GM12878 (cell line): ENCODE measurements at regions not wholly inside any gene's neighbourhood (a gene's known extent, or its start where the extent isn't known, plus 50 kb on each side); places are given as distances from the start of the nearest gene placed in this dataset.

Experiments
- ATF2 ChIP-seq: IDR thresholded peaks from 2 replicates; pipeline ENCODE4 v1.6.1; 2012; ENCODE audit warnings: low read length, inconsistent platforms
- CBFB ChIP-seq: IDR thresholded peaks from 2 replicates; pipeline ENCODE4 v1.6.1; 2016; ENCODE audit warnings: antibody characterized with exemption, low read depth
- CTCF ChIP-seq, 3 experiments: IDR thresholded peaks in 2 of 3; conservative IDR thresholded peaks in 1 of 3; 2 replicates each; pipeline ENCODE4 v1.5.1; 2011; ENCODE audit warnings: low read depth in 3 of 3, low read length in 3 of 3, mild to moderate bottlenecking in 3 of 3, control low read depth in 2 of 3, moderate library complexity in 2 of 3, inconsistent platforms in 1 of 3, mixed read lengths in 1 of 3; ENCODE audit not compliant: control insufficient read depth in 2 of 3, insufficient read depth in 1 of 3; ENCODE audit errors: extremely low read depth in 1 of 3
- EP300 ChIP-seq, 2 experiments: fragments of 150-350 bp in 1 of 2; IDR thresholded peaks; 2 replicates each; pipeline ENCODE4 v1.6.1; 2011 to 2012; ENCODE audit warnings: low read depth in 2 of 2, low read length in 2 of 2, borderline replicate concordance in 1 of 2, improper control_type of control experiment in 1 of 2, inconsistent platforms in 1 of 2; ENCODE audit not compliant: control insufficient read depth in 1 of 2
- FOXM1 ChIP-seq: IDR thresholded peaks from 2 replicates; pipeline ENCODE4 v1.6.1; 2012; ENCODE audit warnings: low read depth, mild to moderate bottlenecking, inconsistent platforms, low read length, moderate library complexity
- JUND ChIP-seq: IDR thresholded peaks from 2 replicates; pipeline ENCODE4 v1.6.1; 2012; ENCODE audit warnings: low read depth, mild to moderate bottlenecking, low read length, improper control_type of control experiment, moderate library complexity
- MYC ChIP-seq: IDR thresholded peaks from 2 replicates; pipeline ENCODE4 v1.6.1; 2011; ENCODE audit warnings: mild to moderate bottlenecking, low read length, moderate library complexity, inconsistent platforms; ENCODE audit not compliant: insufficient read depth, insufficient replicate concordance, insufficient read length, severe bottlenecking
- RAD21 ChIP-seq: IDR thresholded peaks from 2 replicates; pipeline ENCODE4 v1.6.1; 2011; ENCODE audit warnings: mild to moderate bottlenecking, low read depth, low read length, moderate library complexity; ENCODE audit not compliant: insufficient read depth
- SP1 ChIP-seq: IDR thresholded peaks from one replicate; pipeline ENCODE4 v1.6.1; 2011; ENCODE audit warnings: low read depth, low read length
- SREBF1 ChIP-seq: IDR thresholded peaks from 2 replicates; pipeline ENCODE4 v1.6.1; 2012; ENCODE audit warnings: mild to moderate bottlenecking, low read length
- YY1 ChIP-seq: IDR thresholded peaks from 2 replicates; pipeline ENCODE4 v1.6.1; 2011; ENCODE audit warnings: low read depth, mild to moderate bottlenecking, low read length
- ZSCAN29 ChIP-seq: fragments of 450-650 bp; IDR thresholded peaks from 2 replicates; pipeline ENCODE4 v1.6.1; 2017; ENCODE audit warnings: mild to moderate bottlenecking, moderate library complexity

- no peak for TF ChIP-seq MYC
- no peak for TF ChIP-seq SREBF1
- no peak for TF ChIP-seq FOXM1
- TF ChIP-seq ATF2: no peak
- no peak for TF ChIP-seq CTCF (IDR thresholded peaks at IDR 0.05 in 2 of 3, conservative IDR thresholded peaks at IDR 0.05 in 1 of 3; ENCODE audit: control insufficient read depth in 2 of 3, extremely low read depth in 1 of 3, insufficient read depth in 1 of 3, low read depth in 3 of 3, low read length in 3 of 3)
- no peak for TF ChIP-seq CBFB
- TF ChIP-seq JUND: no peak
- no peak for TF ChIP-seq EP300 (IDR thresholded peaks at IDR 0.05; ENCODE audit: borderline replicate concordance in 1 of 2, control insufficient read depth in 1 of 2, low read depth in 2 of 2, low read length in 2 of 2)
- no peak for TF ChIP-seq RAD21
- TF ChIP-seq YY1: no peak
- TF ChIP-seq ZSCAN29: no peak
- no peak for TF ChIP-seq SP1
Measured at GRCh38 chr10:133025558-133026090, 62.1 kb upstream of the ADGRA1 start.
